Cardiac fibroblast (primary cell): ENCODE measurements at regions not wholly inside any gene's neighbourhood (a gene's known extent, or its start where the extent isn't known, plus 50 kb on each side); places are given as distances from the start of the nearest gene placed in this dataset.
"Not testable (repeated sequence)": the region's sequence is repeated elsewhere in the genome, so short reads cannot be mapped to it uniquely, and the experiment has no call there.

Experiments
- DNase-seq, 2 donors: peaks; one replicate each; pipeline versions ENCODE4 v3.0.0 to v3.0.0-alpha.2; 2010; ENCODE audit warnings: low read depth in 2 of 2
- H3K4me3 ChIP-seq, 2 donors: replicated peaks in 1 of 2; 1 replicate in 1 of 2; 2 replicates in 1 of 2; pipeline ENCODE4 v1.5.1; 2011; ENCODE audit warnings: low read depth in 2 of 2, low read length in 2 of 2, mild to moderate bottlenecking in 2 of 2, moderate library complexity in 1 of 2
- CTCF ChIP-seq: IDR thresholded peaks from one replicate; pipeline ENCODE4 v1.5.1; 2011; ENCODE audit warnings: low read depth, mild to moderate bottlenecking, low read length, inconsistent platforms

GRCh38 chr20:47441774-47442150, 59.9 kb upstream of the NCOA3 start:
- TF ChIP-seq CTCF = no peak
- no peak for DNase-seq
- H3K4me3 ChIP-seq = no peak overlapping the region

GRCh38 chr20:47443060-47443459, 58.6 kb upstream of the NCOA3 start:
- not testable (repeated sequence) for DNase-seq, H3K4me3 ChIP-seq

- no peak overlapping the region for H3K4me3 ChIP-seq
- no peak for DNase-seq
- no peak for TF ChIP-seq CTCF
Measured at GRCh38 chr20:47444584-47444983, 57.1 kb upstream of the NCOA3 start.

GRCh38 chr20:47445291-47445690, 56.4 kb upstream of the NCOA3 start:
- DNase-seq = no peak
- H3K4me3 ChIP-seq = no peak overlapping the region
- no peak for TF ChIP-seq CTCF

GRCh38 chr20:47447350-47448296, 54.1 kb upstream of the NCOA3 start:
- DNase-seq, H3K4me3 ChIP-seq: not testable (repeated sequence)

- no peak overlapping the region for H3K4me3 ChIP-seq
- no peak for DNase-seq
- no peak for TF ChIP-seq CTCF
Measured at GRCh38 chr20:47448429-47448828, 53.3 kb upstream of the NCOA3 start.

- no peak for DNase-seq
- TF ChIP-seq CTCF = no peak
- no peak overlapping the region for H3K4me3 ChIP-seq
Measured at GRCh38 chr20:47451602-47451904, 50.1 kb upstream of the NCOA3 start.
